Endothelial cell of umbilical vein (primary cell): ENCODE measurements at regions not wholly inside any gene's neighbourhood (a gene's known extent, or its start where the extent isn't known, plus 50 kb on each side); places are given as distances from the start of the nearest gene placed in this dataset.

Source experiments
- BruUV-seq: library from RNA; stranded (reverse); fragments of 400-500 nt; replicated peaks from 2 replicates; lab custom pipeline; 2021; lab: Mats Ljungman, UMichigan
- CTCF ChIA-PET: fragments of 300-600, 350-600 bp; sonication (Branson Sonifier 250); formaldehyde crosslinking; loops from one replicate; lab custom pipeline; 2021; ENCODE audit warnings: antibody characterized with exemption, inconsistent platforms; lab: Charles Lee
- POLR2A ChIA-PET: fragments of 300-600, 350-600 bp; sonication (Branson Sonifier 250); formaldehyde crosslinking; loops from one replicate; lab custom pipeline; 2021; ENCODE audit warnings: antibody characterized with exemption, inconsistent platforms; lab: Charles Lee
- DNase-seq: peaks from one replicate; pipeline ENCODE4 v3.0.0-alpha.2; 2011; ENCODE audit warnings: low read depth, low spot score
- FAIRE-seq: peaks from 2 replicates; lab custom pipeline; 2011; peaks lifted over from hg19 to GRCh38; lab: Jason Lieb, UNC
- H2AFZ ChIP-seq: 2 replicates; pipeline ENCODE4 v1.6.0; 2012; ENCODE audit warnings: low read depth, low read length, control low read depth, inconsistent platforms
- H3K27ac ChIP-seq: 2 replicates; pipeline ENCODE4 v1.5.1; 2011; ENCODE audit warnings: low read depth, mild to moderate bottlenecking, control low read depth, low read length, moderate library complexity; ENCODE audit not compliant: insufficient read depth
- H3K27me3 ChIP-seq, 2 experiments: 2 replicates each; pipeline versions ENCODE4 v1.6.0 to v1.6.1; 2011; ENCODE audit warnings: low read length in 2 of 2, mixed read lengths in 1 of 2; ENCODE audit not compliant: control insufficient read depth in 2 of 2, insufficient read depth in 2 of 2
- H3K36me3 ChIP-seq, 2 experiments: 2 replicates in 1 of 2; 3 replicates in 1 of 2; pipeline ENCODE4 v1.5.1; 2011; ENCODE audit warnings: low read length in 2 of 2, mild to moderate bottlenecking in 1 of 2, moderate library complexity in 1 of 2; ENCODE audit not compliant: control insufficient read depth in 2 of 2, insufficient read depth in 2 of 2; ENCODE audit errors: extremely low read depth in 1 of 2
- H3K4me1 ChIP-seq: 3 replicates; pipeline ENCODE4 v1.5.1; 2011; ENCODE audit warnings: mild to moderate bottlenecking, low read length; ENCODE audit not compliant: control insufficient read depth, insufficient read depth; ENCODE audit errors: extremely low read depth
- H3K4me2 ChIP-seq: 2 replicates; pipeline ENCODE4 v1.6.1; 2011; ENCODE audit warnings: low read length, control low read depth, mixed read lengths; ENCODE audit not compliant: insufficient read depth
- H3K4me3 ChIP-seq, 3 experiments: fragments of 200-600 bp in 1 of 3; sonication (generic), shearing (Covaris generic) in 1 of 3; replicated peaks in 1 of 3; 2 replicates each; pipeline ENCODE4 v1.5.1; 2011 to 2016; ENCODE audit warnings: control low read depth in 3 of 3, low read length in 3 of 3, mild to moderate bottlenecking in 2 of 3, inconsistent platforms in 1 of 3, low read depth in 1 of 3, moderate library complexity in 1 of 3; ENCODE audit not compliant: insufficient read depth in 1 of 3
- H3K79me2 ChIP-seq: 2 replicates; pipeline ENCODE4 v1.6.0; 2012; ENCODE audit warnings: low read length, inconsistent platforms; ENCODE audit not compliant: control insufficient read depth, insufficient read depth
- H3K9ac ChIP-seq: replicated peaks from 2 replicates; pipeline ENCODE3; 2011; ENCODE audit warnings: low read length, control low read depth; ENCODE audit not compliant: insufficient read depth; ENCODE audit errors: extremely low read depth
- H3K9me1 ChIP-seq: replicated peaks from 3 replicates; pipeline ENCODE4 v1.6.0; 2011; ENCODE audit warnings: mild to moderate bottlenecking, low read length; ENCODE audit not compliant: control insufficient read depth, insufficient read depth; ENCODE audit errors: extremely low read depth
- H3K9me3 ChIP-seq: replicated peaks from 2 replicates; pipeline ENCODE4 v1.5.1; 2012; ENCODE audit warnings: low read length, inconsistent platforms; ENCODE audit not compliant: control insufficient read depth, insufficient read depth
- H4K20me1 ChIP-seq: replicated peaks from 2 replicates; pipeline ENCODE3; 2011; ENCODE audit warnings: mild to moderate bottlenecking, low read length; ENCODE audit not compliant: control insufficient read depth, insufficient read depth; ENCODE audit errors: extremely low read depth
- FOS ChIP-seq: IDR thresholded peaks from 2 replicates; pipeline ENCODE4 v1.6.1; 2011; ENCODE audit warnings: mild to moderate bottlenecking, low read length, moderate library complexity, borderline replicate concordance; ENCODE audit not compliant: insufficient read depth
- GATA2 ChIP-seq: IDR thresholded peaks from 2 replicates; pipeline ENCODE4 v1.7.0; 2011; ENCODE audit warnings: low read depth, mild to moderate bottlenecking, moderate library complexity, mixed read lengths, low read length; ENCODE audit not compliant: insufficient read length, insufficient read depth
- MAX ChIP-seq: IDR thresholded peaks from 2 replicates; pipeline ENCODE4 v1.6.1; 2011; ENCODE audit not compliant: insufficient read depth, insufficient read length
- POLR2A ChIP-seq: IDR thresholded peaks from 2 replicates; pipeline ENCODE4 v1.6.1; 2012; ENCODE audit warnings: low read depth, mild to moderate bottlenecking, control low read depth, low read length
- POLR2AphosphoS5 ChIP-seq: IDR thresholded peaks from 2 replicates; pipeline ENCODE4 v1.6.1; 2012; ENCODE audit warnings: low read depth, mild to moderate bottlenecking, control low read depth, low read length, moderate library complexity; ENCODE audit not compliant: insufficient read depth
- dilution Hi-C: fragments of 300-500 bp; cut with MboI; formaldehyde crosslinking; loops from one replicate; pipeline ENCODE4 v1.15.0; 2019; ENCODE audit warnings: low sequenced_read_pairs; ENCODE audit not compliant: extremely low pct_ligation_motif_present
- intact Hi-C: fragments of 100-400 bp; cut with micrococcal nuclease; formaldehyde crosslinking; loops from one replicate; pipeline ENCODE4 v1.10.0; 2022
- TF ChIP-seq, protein P1 (sequence below), 2 donors: IDR thresholded peaks; 1 replicate in 1 of 2; 2 replicates in 1 of 2; pipeline ENCODE4 v1.5.1; 2011; ENCODE audit warnings: low read length in 2 of 2, mild to moderate bottlenecking in 2 of 2, moderate library complexity in 2 of 2, control low read depth in 1 of 2, inconsistent platforms in 1 of 2, low read depth in 1 of 2; ENCODE audit not compliant: insufficient read depth in 1 of 2; ENCODE audit errors: extremely low read depth in 1 of 2

DNA sequence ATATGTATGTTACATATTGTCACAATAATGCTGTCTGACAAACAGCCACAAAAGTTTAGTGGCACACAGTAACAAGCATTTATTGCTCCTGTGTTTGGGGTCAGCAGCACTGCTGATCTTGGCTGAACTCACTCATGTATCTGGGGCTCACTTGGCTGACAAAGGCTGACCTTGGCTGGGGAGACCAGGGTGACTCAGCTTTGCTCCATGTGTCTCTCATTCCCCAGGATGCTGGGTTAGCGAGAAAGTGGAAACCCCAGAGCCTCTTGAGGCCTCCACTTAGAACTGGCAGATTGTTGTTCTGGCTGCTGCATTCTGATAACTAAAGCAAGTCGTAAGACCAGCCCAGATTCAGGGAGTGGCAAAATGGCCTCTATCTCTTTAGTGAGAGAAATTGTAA lies 217.3 kb upstream of the HABP2 start:
- H3K27me3 ChIP-seq, result peaks cover 0 to 3% of the 10 kb centered on the region in 2 experiments

DNA sequence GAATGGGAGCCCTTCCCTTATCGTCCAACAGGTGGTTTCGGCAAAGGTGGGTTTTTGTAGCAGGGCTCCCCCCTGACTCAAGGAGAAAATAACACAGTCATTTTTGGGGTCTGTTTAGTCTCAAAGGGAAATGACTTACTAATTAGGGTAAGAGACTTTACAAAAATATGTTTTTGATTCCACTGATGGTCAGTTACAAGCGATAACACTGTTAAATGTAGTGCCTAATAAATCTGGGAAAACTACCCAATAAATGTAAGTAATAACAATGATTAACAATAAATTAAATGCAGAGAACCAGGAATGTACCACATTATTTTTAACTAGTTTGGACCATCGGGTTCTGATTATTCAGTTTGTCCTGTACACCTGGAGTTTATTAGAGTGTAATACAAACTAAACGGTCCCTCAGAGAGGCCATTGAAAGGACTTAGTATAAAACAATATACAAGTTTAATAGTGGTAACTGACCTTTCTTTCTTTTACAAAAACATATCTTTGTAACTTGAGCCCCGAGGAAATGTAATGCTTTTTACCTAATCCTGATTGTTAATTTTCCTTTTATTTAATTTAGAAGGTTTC lies 216.2 kb upstream of the HABP2 start:
- DNase-seq (no peak), FAIRE-seq (no peak)
- no peak overlapping the region for H3K4me2 ChIP-seq
- TF ChIP-seq MAX (no peak), FOS (no peak), POLR2A (no peak)
- TF ChIP-seq, protein P1, sequence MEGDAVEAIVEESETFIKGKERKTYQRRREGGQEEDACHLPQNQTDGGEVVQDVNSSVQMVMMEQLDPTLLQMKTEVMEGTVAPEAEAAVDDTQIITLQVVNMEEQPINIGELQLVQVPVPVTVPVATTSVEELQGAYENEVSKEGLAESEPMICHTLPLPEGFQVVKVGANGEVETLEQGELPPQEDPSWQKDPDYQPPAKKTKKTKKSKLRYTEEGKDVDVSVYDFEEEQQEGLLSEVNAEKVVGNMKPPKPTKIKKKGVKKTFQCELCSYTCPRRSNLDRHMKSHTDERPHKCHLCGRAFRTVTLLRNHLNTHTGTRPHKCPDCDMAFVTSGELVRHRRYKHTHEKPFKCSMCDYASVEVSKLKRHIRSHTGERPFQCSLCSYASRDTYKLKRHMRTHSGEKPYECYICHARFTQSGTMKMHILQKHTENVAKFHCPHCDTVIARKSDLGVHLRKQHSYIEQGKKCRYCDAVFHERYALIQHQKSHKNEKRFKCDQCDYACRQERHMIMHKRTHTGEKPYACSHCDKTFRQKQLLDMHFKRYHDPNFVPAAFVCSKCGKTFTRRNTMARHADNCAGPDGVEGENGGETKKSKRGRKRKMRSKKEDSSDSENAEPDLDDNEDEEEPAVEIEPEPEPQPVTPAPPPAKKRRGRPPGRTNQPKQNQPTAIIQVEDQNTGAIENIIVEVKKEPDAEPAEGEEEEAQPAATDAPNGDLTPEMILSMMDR (IDR thresholded peaks at IDR 0.05; ENCODE audit: extremely low read depth in 1 of 2, insufficient read depth in 1 of 2, low read depth in 1 of 2, low read length in 2 of 2), result no peak
- H2AFZ ChIP-seq, result no peak overlapping the region
- no peak overlapping the region for H3K27ac ChIP-seq
- dilution Hi-C loops, result no loop called here
- no peaks in the 10 kb centered on the region for H3K9me3 ChIP-seq
- no TSS peak for BruUV-seq
- H3K4me1 ChIP-seq, result no peaks in the 10 kb centered on the region
- H3K27me3 ChIP-seq, result peaks cover 0 to 3% of the 10 kb centered on the region in 2 experiments
- no peaks in the 10 kb centered on the region for H3K9me1 ChIP-seq
- H3K4me3 ChIP-seq, result no peak overlapping the region
- CTCF ChIA-PET, result no interaction called here
- POLR2A ChIA-PET, result no interaction called here
- no peaks in the 10 kb centered on the region for H4K20me1 ChIP-seq
- H3K36me3 ChIP-seq, result no peaks in the 10 kb centered on the region
- intact Hi-C loops, result no loop called here
- H3K79me2 ChIP-seq, result no peaks in the 10 kb centered on the region
- no peak overlapping the region for H3K9ac ChIP-seq

More for the DNA sequence above, 217.3 kb upstream of the HABP2 start:
- FAIRE-seq, result peak; percentile 40
- TF ChIP-seq GATA2 (no peak), POLR2AphosphoS5 (no peak), POLR2A (no peak), FOS (peak; percentile 33)
- Histone ChIP-seq H3K9me3 (no peaks in the 10 kb centered on the region), H4K20me1 (no peaks in the 10 kb centered on the region), H3K27ac (no peak overlapping the region), H3K9me1 (no peaks in the 10 kb centered on the region), H3K36me3 (no peaks in the 10 kb centered on the region), H3K4me3 (no peak overlapping the region), H3K4me2 (no peak overlapping the region), H3K4me1 (no peaks in the 10 kb centered on the region), H3K9ac (no peak overlapping the region), H2AFZ (no peak overlapping the region), H3K79me2 (no peaks in the 10 kb centered on the region)
- no TSS peak for BruUV-seq
- ChIA-PET CTCF (no interaction called here), POLR2A (no interaction called here)
- dilution Hi-C loops, result no loop called here
- DNase-seq, result peak; percentile 63
- intact Hi-C loops, result no loop called here
